Skeletal muscle cell (primary cell): ENCODE measurements at regions not wholly inside any gene's neighbourhood (a gene's known extent, or its start where the extent isn't known, plus 50 kb on each side); places are given as distances from the start of the nearest gene placed in this dataset.
A peak's percentile ranks its signal among the peaks of the same experiment; 100 is the strongest.

ENCODE experiments used
- DNase-seq: peaks from one replicate; pipeline ENCODE4 v3.0.0-alpha.2; 2010; ENCODE audit warnings: low read depth
- H3K4me3 ChIP-seq: 2 replicates; pipeline ENCODE4 v1.5.1; 2011; ENCODE audit warnings: low read depth, mild to moderate bottlenecking, control low read depth, low read length, moderate library complexity

GRCh38 chr16:48818257-48818656 is 208.3 kb upstream of the N4BP1 start:
- no peak for DNase-seq
- no peak overlapping the region for H3K4me3 ChIP-seq

- no peak overlapping the region for H3K4me3 ChIP-seq
- DNase-seq = no peak
Observed at GRCh38 chr16:48817032-48817431, 207.1 kb upstream of the N4BP1 start.

- H3K4me3 ChIP-seq = no peak overlapping the region
- no peak for DNase-seq
Observed at GRCh38 chr16:48816393-48816792, 206.4 kb upstream of the N4BP1 start.

- DNase-seq = no peak
Observed at GRCh38 chr16:48814994-48815393, 205.0 kb upstream of the N4BP1 start.

GRCh38 chr16:48813485-48813884 is 203.5 kb upstream of the N4BP1 start:
- DNase-seq = no peak
- no peak overlapping the region for H3K4me3 ChIP-seq

More at GRCh38 chr16:48814994-48815393, 205.0 kb upstream of the N4BP1 start:
- no peak overlapping the region for H3K4me3 ChIP-seq

GRCh38 chr16:48812856-48813255 is 202.9 kb upstream of the N4BP1 start:
- no peak overlapping the region for H3K4me3 ChIP-seq
- DNase-seq = no peak

GRCh38 chr16:48811478-48811877 is 201.5 kb upstream of the N4BP1 start:
- DNase-seq = no peak
- no peak overlapping the region for H3K4me3 ChIP-seq

- H3K4me3 ChIP-seq = no peak overlapping the region
- no peak for DNase-seq
Observed at GRCh38 chr16:48810803-48811453, 200.9 kb upstream of the N4BP1 start.

- no peak overlapping the region for H3K4me3 ChIP-seq
- DNase-seq = no peak
Observed at GRCh38 chr16:48810436-48810802, 200.4 kb upstream of the N4BP1 start.

- DNase-seq = no peak
- H3K4me3 ChIP-seq = no peak overlapping the region
Observed at GRCh38 chr16:48790151-48790550, 180.2 kb upstream of the N4BP1 start.

GRCh38 chr16:48788475-48788874 is 178.5 kb upstream of the N4BP1 start:
- DNase-seq = no peak
- H3K4me3 ChIP-seq = no peak overlapping the region

GRCh38 chr16:48745541-48745940 is 135.6 kb upstream of the N4BP1 start:
- no peak overlapping the region for H3K4me3 ChIP-seq
- DNase-seq = no peak

- H3K4me3 ChIP-seq = no peak overlapping the region
- DNase-seq = no peak
Observed at GRCh38 chr16:48740964-48741363, 131.0 kb upstream of the N4BP1 start.

- H3K4me3 ChIP-seq = no peak overlapping the region
- DNase-seq = no peak
Observed at GRCh38 chr16:48734220-48734619, 124.2 kb upstream of the N4BP1 start.

GRCh38 chr16:48704710-48705109 is 94.7 kb upstream of the N4BP1 start:
- no peak for DNase-seq
- no peak overlapping the region for H3K4me3 ChIP-seq

- DNase-seq = peak; percentile 24
- no peak overlapping the region for H3K4me3 ChIP-seq
Observed at GRCh38 chr16:48687421-48688038, 77.5 kb upstream of the N4BP1 start.

GRCh38 chr16:48684148-48684547 is 74.2 kb upstream of the N4BP1 start:
- no peak for DNase-seq

GRCh38 chr16:48682971-48683370 is 73.0 kb upstream of the N4BP1 start:
- no peak for DNase-seq
- H3K4me3 ChIP-seq = no peak overlapping the region

More at GRCh38 chr16:48684148-48684547, 74.2 kb upstream of the N4BP1 start:
- no peak overlapping the region for H3K4me3 ChIP-seq

- no peak for DNase-seq
- no peak overlapping the region for H3K4me3 ChIP-seq
Observed at GRCh38 chr16:48681520-48681919, 71.5 kb upstream of the N4BP1 start.

- DNase-seq = no peak
- no peak overlapping the region for H3K4me3 ChIP-seq
Observed at GRCh38 chr16:48680881-48681280, 70.9 kb upstream of the N4BP1 start.

- peak; percentile 5 for DNase-seq
- H3K4me3 ChIP-seq = no peak overlapping the region
Observed at GRCh38 chr16:48676836-48677235, 66.9 kb upstream of the N4BP1 start.
